H9 (cell line): ENCODE measurements at regions not wholly inside any gene's neighbourhood (a gene's known extent, or its start where the extent isn't known, plus 50 kb on each side); places are given as distances from the start of the nearest gene placed in this dataset.
A peak's percentile ranks its signal among the peaks of the same experiment; 100 is the strongest.

Source experiments
- DNase-seq: peaks from one replicate; pipeline ENCODE4 v3.0.0-alpha.2; 2017
- H2AFZ ChIP-seq: one replicate; pipeline ENCODE4 v1.6.1; 2013; ENCODE audit warnings: mild to moderate bottlenecking, low read length, control low read depth, moderate library complexity
- H2AK5ac ChIP-seq: 2 replicates; pipeline ENCODE4 v1.6.1; 2013; ENCODE audit warnings: low read length, control low read depth, mixed read lengths; ENCODE audit not compliant: insufficient read length
- H2BK120ac ChIP-seq: one replicate; pipeline ENCODE4 v1.6.1; 2013; ENCODE audit warnings: low read depth, mild to moderate bottlenecking, low read length, control low read depth, inconsistent platforms; ENCODE audit not compliant: poor library complexity, severe bottlenecking
- H2BK12ac ChIP-seq: 2 replicates; pipeline ENCODE4 v1.6.1; 2013; ENCODE audit warnings: low read length, control low read depth, mixed read lengths, low read depth; ENCODE audit not compliant: insufficient read length
- H2BK15ac ChIP-seq: 2 replicates; pipeline ENCODE4 v1.6.1; 2013; ENCODE audit warnings: low read depth, low read length, control low read depth
- H2BK20ac ChIP-seq: one replicate; pipeline ENCODE4 v1.6.1; 2013; ENCODE audit warnings: low read depth, mild to moderate bottlenecking, low read length, control low read depth, inconsistent platforms; ENCODE audit not compliant: poor library complexity, severe bottlenecking
- H2BK5ac ChIP-seq: 2 replicates; pipeline ENCODE4 v1.6.1; 2013; ENCODE audit warnings: low read length, control low read depth, mixed read lengths; ENCODE audit not compliant: insufficient read length
- H3K14ac ChIP-seq: 2 replicates; pipeline ENCODE4 v1.6.1; 2013; ENCODE audit warnings: low read length, control low read depth; ENCODE audit not compliant: insufficient read depth
- H3K18ac ChIP-seq: 2 replicates; pipeline ENCODE4 v1.6.1; 2013; ENCODE audit warnings: low read depth, mild to moderate bottlenecking, mixed read lengths, low read length, control low read depth; ENCODE audit not compliant: insufficient read length
- H3K23ac ChIP-seq: 2 replicates; pipeline ENCODE4 v1.6.1; 2013; ENCODE audit warnings: low read length, control low read depth, mixed read lengths, low read depth; ENCODE audit not compliant: insufficient read length
- H3K23me2 ChIP-seq: 2 replicates; pipeline ENCODE4 v1.6.1; 2013; ENCODE audit warnings: low read depth, mild to moderate bottlenecking, mixed read lengths, low read length, control low read depth; ENCODE audit not compliant: insufficient read length, poor library complexity, severe bottlenecking
- H3K27ac ChIP-seq: 2 replicates; pipeline ENCODE4 v1.5.1; 2013; ENCODE audit warnings: low read length, control low read depth, mixed read lengths, low read depth; ENCODE audit not compliant: insufficient read length
- H3K27me3 ChIP-seq: 2 replicates; pipeline ENCODE4 v1.6.1; 2013; ENCODE audit warnings: low read length, control low read depth, inconsistent platforms; ENCODE audit not compliant: insufficient read depth
- H3K4ac ChIP-seq: 2 replicates; pipeline ENCODE4 v1.6.1; 2013; ENCODE audit warnings: low read depth, mild to moderate bottlenecking, control low read depth, inconsistent platforms, low read length, moderate library complexity
- H3K4me1 ChIP-seq: 2 replicates; pipeline ENCODE4 v1.6.1; 2013; ENCODE audit warnings: low read length, control low read depth, inconsistent platforms; ENCODE audit not compliant: insufficient read depth
- H3K4me2 ChIP-seq: 2 replicates; pipeline ENCODE4 v1.6.1; 2013; ENCODE audit warnings: low read length, control low read depth, mixed read lengths; ENCODE audit not compliant: insufficient read length, insufficient read depth
- H3K56ac ChIP-seq: 2 replicates; pipeline ENCODE4 v1.6.1; 2013; ENCODE audit warnings: low read depth, mild to moderate bottlenecking, mixed read lengths, low read length, control low read depth; ENCODE audit not compliant: insufficient read length
- H3K79me1 ChIP-seq: 2 replicates; pipeline ENCODE4 v1.6.1; 2013; ENCODE audit warnings: low read depth, mild to moderate bottlenecking, moderate library complexity, low read length, control low read depth, inconsistent platforms; ENCODE audit not compliant: insufficient read depth, poor library complexity, severe bottlenecking
- H3K79me2 ChIP-seq: 2 replicates; pipeline ENCODE4 v1.6.1; 2013; ENCODE audit warnings: low read length, control low read depth, inconsistent platforms; ENCODE audit not compliant: insufficient read depth
- H3K9ac ChIP-seq: 2 replicates; pipeline ENCODE4 v1.6.1; 2013; ENCODE audit warnings: low read length, control low read depth, mixed read lengths; ENCODE audit not compliant: insufficient read length; ENCODE audit errors: extremely low read depth
- H3K9me3 ChIP-seq: one replicate; pipeline ENCODE4 v1.6.1; 2013; ENCODE audit warnings: low read depth, low read length, inconsistent platforms; ENCODE audit not compliant: control insufficient read depth
- H3T11ph ChIP-seq: one replicate; pipeline ENCODE4 v1.6.1; 2013; ENCODE audit warnings: mild to moderate bottlenecking, low read length, control low read depth, inconsistent platforms
- H4K20me1 ChIP-seq: one replicate; pipeline ENCODE4 v1.6.1; 2013; ENCODE audit not compliant: control insufficient read depth, insufficient read length, insufficient read depth
- H4K5ac ChIP-seq: 2 replicates; pipeline ENCODE4 v1.6.1; 2013; ENCODE audit warnings: low read depth, mild to moderate bottlenecking, mixed read lengths, low read length, control low read depth; ENCODE audit not compliant: insufficient read length
- H4K8ac ChIP-seq: replicated peaks from 2 replicates; pipeline ENCODE4 v1.6.1; 2013; ENCODE audit warnings: low read length, control low read depth, mixed read lengths, low read depth; ENCODE audit not compliant: insufficient read length
- H4K91ac ChIP-seq: 2 replicates; pipeline ENCODE4 v1.6.1; 2013; ENCODE audit warnings: low read depth, mild to moderate bottlenecking, moderate library complexity, mixed read lengths, low read length, control low read depth; ENCODE audit not compliant: insufficient read length
- H3K27ac Mint-ChIP-seq, 3 experiments: 2 replicates in 2 of 3; 3 replicates in 1 of 3; pipeline ENCODE4 v1.8.0; 2020 to 2021; ENCODE audit warnings: mixed read lengths in 3 of 3, mild to moderate bottlenecking in 1 of 3, moderate library complexity in 1 of 3
- H3K27me3 Mint-ChIP-seq: 2 replicates; pipeline ENCODE4 v1.8.0; 2021; ENCODE audit warnings: low read depth, mild to moderate bottlenecking, moderate library complexity, mixed read lengths
- H3K36me3 Mint-ChIP-seq, 3 experiments: 2 replicates in 2 of 3; 3 replicates in 1 of 3; pipeline ENCODE4 v1.8.0; 2020 to 2021; ENCODE audit warnings: low read depth in 3 of 3, mixed read lengths in 3 of 3; ENCODE audit not compliant: insufficient read depth in 1 of 3
- H3K4me1 Mint-ChIP-seq, 2 experiments: 2 replicates each; pipeline ENCODE4 v1.8.0; 2020; ENCODE audit warnings: mixed read lengths in 2 of 2
- H3K4me3 Mint-ChIP-seq, 2 experiments: 2 replicates in 1 of 2; 3 replicates in 1 of 2; pipeline ENCODE4 v1.8.0; 2020 to 2021; ENCODE audit warnings: mild to moderate bottlenecking in 2 of 2, mixed read lengths in 2 of 2, moderate library complexity in 1 of 2
- H3K9me3 Mint-ChIP-seq, 2 experiments: 2 replicates in 1 of 2; 3 replicates in 1 of 2; pipeline ENCODE4 v1.8.0; 2020; ENCODE audit warnings: mild to moderate bottlenecking in 2 of 2, mixed read lengths in 2 of 2, moderate library complexity in 1 of 2
- CTCF ChIP-seq: fragments of 200-600 bp; sonication (generic); conservative IDR thresholded peaks from 3 replicates; pipeline ENCODE4 v1.8.0; 2021; ENCODE audit warnings: antibody characterized with exemption, mild to moderate bottlenecking
- WGBS: extraction: QIAGEN DNeasy Blood & Tissue Kit; methylation state at CpG from one replicate; pipeline ENCODE4 v1.1.7; 2013; ENCODE audit warnings: missing lambda C conversion rate, low lambda C conversion rate, mixed read lengths; ENCODE audit not compliant: insufficient read length; ENCODE audit errors: extremely low coverage; 5-methylcytosine and 5-hydroxymethylcytosine counted together

- Histone ChIP-seq H2BK120ac (no peak overlapping the region), H4K20me1 (no peaks in the 10 kb centered on the region), H2BK12ac (no peak overlapping the region), H3K4me1 (peaks cover 17% of the 10 kb centered on the region), H3K79me2 (no peaks in the 10 kb centered on the region), H4K91ac (no peak overlapping the region), H3K9me3 (no peaks in the 10 kb centered on the region), H4K8ac (no peak overlapping the region), H2BK20ac (no peak overlapping the region), H3K4me2 (peak overlapping the region; percentile 29), H3K56ac (no peak overlapping the region), H4K5ac (no peak overlapping the region), H3K79me1 (no peaks in the 10 kb centered on the region), H3K14ac (no peak overlapping the region), H3K4ac (no peak overlapping the region), H2BK15ac (no peak overlapping the region), H3K18ac (no peak overlapping the region), H2BK5ac (no peak overlapping the region), H3K27me3 (no peaks in the 10 kb centered on the region), H3K23me2 (peaks cover 3% of the 10 kb centered on the region), H3T11ph (no peak overlapping the region), H3K9ac (no peak overlapping the region), H2AK5ac (no peak overlapping the region), H3K23ac (no peak overlapping the region), H3K27ac (peak overlapping the region; percentile 81), H2AFZ (no peak overlapping the region)
- Mint-ChIP-seq H3K27ac (peak overlapping the region; percentile 81 to 99 (median 86); a peak in 6 of 7 replicates), H3K4me1 (peaks cover 56 to 58% of the 10 kb centered on the region in 2 experiments), H3K36me3 (peaks cover 5 to 26% (median 13%) of the 10 kb centered on the region in 3 experiments; a peak in 6 of 7 replicates), H3K27me3 (no peaks in the 10 kb centered on the region), H3K9me3 (peaks cover 4 to 8% of the 10 kb centered on the region in 2 experiments), H3K4me3 (peak overlapping the region; percentile 0 to 28; a peak in 1 of 5 replicates)
- DNase-seq = peak; percentile 68
- WGBS = no CpG with 5 or more reads among the region's 2 CpGs
- TF ChIP-seq CTCF = no peak
Observed at GRCh38 chr2:122516775-122517174, 761.3 kb downstream of the TSN start.
